ENCODE measurements at regions not wholly inside any gene's neighbourhood (a gene's known extent, or its start where the extent isn't known, plus 50 kb on each side); places are given as distances from the start of the nearest gene placed in this dataset.
"Not testable (repeated sequence)": the region's sequence is repeated elsewhere in the genome, so short reads cannot be mapped to it uniquely, and the experiment has no call there.

DNA sequence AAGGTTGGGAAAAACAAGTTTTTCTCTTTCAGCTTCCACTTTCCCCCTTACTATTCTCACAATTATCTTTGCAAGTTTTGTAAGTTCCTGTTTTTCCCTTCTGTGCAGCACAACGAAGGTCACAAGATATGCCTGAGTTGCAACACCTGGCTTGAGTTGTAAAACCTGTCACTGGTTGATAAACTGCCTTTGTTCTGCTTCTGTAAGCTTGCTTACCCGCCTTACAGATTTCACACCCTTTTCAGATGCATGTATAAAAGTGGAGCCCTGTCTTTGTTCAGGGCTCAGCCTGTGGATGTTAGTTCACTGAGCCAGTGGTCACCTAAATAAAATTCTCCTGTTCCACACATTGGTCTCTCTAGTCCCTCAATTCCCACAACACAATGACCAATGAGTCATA, 318.9 kb downstream of the UBE2NL start:
- TF ChIP-seq, protein P1, sequence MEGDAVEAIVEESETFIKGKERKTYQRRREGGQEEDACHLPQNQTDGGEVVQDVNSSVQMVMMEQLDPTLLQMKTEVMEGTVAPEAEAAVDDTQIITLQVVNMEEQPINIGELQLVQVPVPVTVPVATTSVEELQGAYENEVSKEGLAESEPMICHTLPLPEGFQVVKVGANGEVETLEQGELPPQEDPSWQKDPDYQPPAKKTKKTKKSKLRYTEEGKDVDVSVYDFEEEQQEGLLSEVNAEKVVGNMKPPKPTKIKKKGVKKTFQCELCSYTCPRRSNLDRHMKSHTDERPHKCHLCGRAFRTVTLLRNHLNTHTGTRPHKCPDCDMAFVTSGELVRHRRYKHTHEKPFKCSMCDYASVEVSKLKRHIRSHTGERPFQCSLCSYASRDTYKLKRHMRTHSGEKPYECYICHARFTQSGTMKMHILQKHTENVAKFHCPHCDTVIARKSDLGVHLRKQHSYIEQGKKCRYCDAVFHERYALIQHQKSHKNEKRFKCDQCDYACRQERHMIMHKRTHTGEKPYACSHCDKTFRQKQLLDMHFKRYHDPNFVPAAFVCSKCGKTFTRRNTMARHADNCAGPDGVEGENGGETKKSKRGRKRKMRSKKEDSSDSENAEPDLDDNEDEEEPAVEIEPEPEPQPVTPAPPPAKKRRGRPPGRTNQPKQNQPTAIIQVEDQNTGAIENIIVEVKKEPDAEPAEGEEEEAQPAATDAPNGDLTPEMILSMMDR (IDR thresholded peaks at IDR 0.05) = not testable (repeated sequence)
- not testable (repeated sequence) for TF ChIP-seq ZFX (IDR thresholded peaks at IDR 0.05; ENCODE audit: borderline replicate concordance)
